Urothelium cell line (cell line): ENCODE measurements at regions not wholly inside any gene's neighbourhood (a gene's known extent, or its start where the extent isn't known, plus 50 kb on each side); places are given as distances from the start of the nearest gene placed in this dataset.

ENCODE experiments used
- DNase-seq: peaks from one replicate; pipeline ENCODE4 v3.0.0; 2011; ENCODE audit warnings: low spot score, mixed read lengths
- FAIRE-seq: peaks from 2 replicates; lab custom pipeline; 2011; peaks lifted over from hg19 to GRCh38; lab: Jason Lieb, UNC

- DNase-seq: no peak
- no peak for FAIRE-seq
Observed at GRCh38 chr1:30049748-30050296, 673.6 kb downstream of the MATN1 start.

- FAIRE-seq: no peak
- DNase-seq: no peak
Observed at GRCh38 chr1:30048905-30049304, 674.5 kb downstream of the MATN1 start.

GRCh38 chr1:30047576-30047975, 675.8 kb downstream of the MATN1 start:
- DNase-seq: no peak
- no peak for FAIRE-seq

GRCh38 chr1:30046751-30047150, 676.6 kb downstream of the MATN1 start:
- FAIRE-seq (no peak), DNase-seq (no peak)

- FAIRE-seq (no peak), DNase-seq (no peak)
Observed at GRCh38 chr1:30045304-30046090, 677.9 kb downstream of the MATN1 start.

GRCh38 chr1:30044656-30045144, 678.7 kb downstream of the MATN1 start:
- FAIRE-seq (no peak), DNase-seq (no peak)

GRCh38 chr1:30043731-30044408, 679.5 kb downstream of the MATN1 start:
- DNase-seq (no peak), FAIRE-seq (no peak)

- DNase-seq: no peak
- FAIRE-seq: no peak
Observed at GRCh38 chr1:30043256-30043655, 680.1 kb downstream of the MATN1 start.

GRCh38 chr1:30042438-30043147, 680.8 kb downstream of the MATN1 start:
- FAIRE-seq: no peak
- no peak for DNase-seq

- FAIRE-seq: no peak
Observed at GRCh38 chr1:30041741-30042437, 681.5 kb downstream of the MATN1 start.

GRCh38 chr1:30040081-30041019, 683.0 kb downstream of the MATN1 start:
- FAIRE-seq (no peak), DNase-seq (no peak)

More at GRCh38 chr1:30041741-30042437, 681.5 kb downstream of the MATN1 start:
- DNase-seq: no peak

GRCh38 chr1:30039354-30040080, 683.9 kb downstream of the MATN1 start:
- FAIRE-seq (no peak), DNase-seq (no peak)

- no peak for DNase-seq
- no peak for FAIRE-seq
Observed at GRCh38 chr1:30038134-30039025, 685.0 kb downstream of the MATN1 start.

- FAIRE-seq (no peak), DNase-seq (no peak)
Observed at GRCh38 chr1:30037251-30038118, 685.9 kb downstream of the MATN1 start.

GRCh38 chr1:30036666-30037065, 686.7 kb downstream of the MATN1 start:
- FAIRE-seq: no peak
- no peak for DNase-seq

GRCh38 chr1:30036229-30036547, 687.2 kb downstream of the MATN1 start:
- no peak for FAIRE-seq
- no peak for DNase-seq
